RWPE2 (cell line): ENCODE measurements at regions not wholly inside any gene's neighbourhood (a gene's known extent, or its start where the extent isn't known, plus 50 kb on each side); places are given as distances from the start of the nearest gene placed in this dataset.

Experiments used
- ATAC-seq: fragments of 200-7000 bp; cut with Tn5 transposase; 3 replicates; pipeline ENCODE4 v1.9.1; 2021; ENCODE audit warnings: low read depth
- DNase-seq: peaks from one replicate; pipeline ENCODE4 v3.0.0-alpha.2; 2020; ENCODE audit warnings: low spot score
- H3K27ac ChIP-seq: fragments of 450-650 bp; 2 replicates; pipeline ENCODE4 v1.5.1; 2017; ENCODE audit warnings: mild to moderate bottlenecking; ENCODE audit not compliant: poor library complexity, severe bottlenecking
- H3K27me3 ChIP-seq: fragments of 250-450 bp; sonication (Bioruptor Pico); 2 replicates; pipeline ENCODE4 v1.5.1; 2021; ENCODE audit warnings: mild to moderate bottlenecking, moderate library complexity; ENCODE audit not compliant: insufficient read depth, poor library complexity, severe bottlenecking
- H3K36me3 ChIP-seq: fragments of 250-450 bp; sonication (Bioruptor Pico); 2 replicates; pipeline ENCODE4 v1.5.1; 2020; ENCODE audit warnings: low read depth, mild to moderate bottlenecking, moderate library complexity
- H3K4me1 ChIP-seq: fragments of 250-450 bp; sonication (Bioruptor Pico); 2 replicates; pipeline ENCODE4 v1.5.1; 2021; ENCODE audit warnings: mild to moderate bottlenecking, moderate library complexity; ENCODE audit not compliant: insufficient read depth, poor library complexity, severe bottlenecking
- H3K4me3 ChIP-seq: fragments of 250-450 bp; sonication (Bioruptor Pico); 2 replicates; pipeline ENCODE4 v1.5.1; 2021; ENCODE audit warnings: mild to moderate bottlenecking, moderate library complexity; ENCODE audit not compliant: severe bottlenecking
- H3K9me3 ChIP-seq: fragments of 250-450 bp; sonication (Bioruptor Pico); 2 replicates; pipeline ENCODE4 v1.5.1; 2021; ENCODE audit warnings: mild to moderate bottlenecking, moderate library complexity; ENCODE audit not compliant: severe bottlenecking
- CTCF ChIP-seq: fragments of 450-650 bp; IDR thresholded peaks from one replicate; pipeline ENCODE4 v1.5.1; 2017; ENCODE audit warnings: mild to moderate bottlenecking, moderate library complexity; ENCODE audit not compliant: poor library complexity, severe bottlenecking

GRCh38 chr17:79210638-79211037, 136.0 kb downstream of the ENGASE start:
- H3K36me3 ChIP-seq: no peaks in the 10 kb centered on the region
- DNase-seq (no peak), ATAC-seq (no peak)
- no peaks in the 10 kb centered on the region for H3K9me3 ChIP-seq
- no peak overlapping the region for H3K4me3 ChIP-seq
- no peak for TF ChIP-seq CTCF
- peaks cover 24% of the 10 kb centered on the region for H3K27me3 ChIP-seq
- no peaks in the 10 kb centered on the region for H3K4me1 ChIP-seq
- no peak overlapping the region for H3K27ac ChIP-seq

DNA sequence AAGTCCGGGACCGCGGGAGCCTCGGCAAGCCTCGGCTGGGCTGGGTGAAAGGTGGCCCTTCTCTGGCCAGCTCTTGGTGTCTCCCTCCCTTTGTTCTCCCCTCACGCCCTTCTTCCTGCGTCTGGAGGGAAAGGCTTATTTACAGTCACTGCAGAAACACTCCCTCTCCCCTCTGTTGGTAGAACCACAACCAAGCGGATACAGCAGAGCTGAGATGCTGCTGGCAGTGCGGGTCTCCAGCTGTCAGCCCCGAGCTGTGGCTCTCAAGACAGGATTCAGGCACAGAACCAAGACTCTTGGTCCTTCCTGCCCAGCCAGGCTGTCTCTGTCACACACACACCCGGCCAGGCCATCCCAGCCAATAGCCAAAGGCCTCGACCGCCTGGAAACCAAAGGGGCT, 133.3 kb downstream of the ENGASE start:
- no peaks in the 10 kb centered on the region for H3K9me3 ChIP-seq
- DNase-seq (no peak), ATAC-seq (no peak)
- H3K27me3 ChIP-seq: peaks cover 12% of the 10 kb centered on the region
- H3K4me3 ChIP-seq: no peak overlapping the region
- H3K36me3 ChIP-seq: no peaks in the 10 kb centered on the region
- no peak overlapping the region for H3K27ac ChIP-seq
- TF ChIP-seq CTCF: no peak
- H3K4me1 ChIP-seq: no peaks in the 10 kb centered on the region

DNA sequence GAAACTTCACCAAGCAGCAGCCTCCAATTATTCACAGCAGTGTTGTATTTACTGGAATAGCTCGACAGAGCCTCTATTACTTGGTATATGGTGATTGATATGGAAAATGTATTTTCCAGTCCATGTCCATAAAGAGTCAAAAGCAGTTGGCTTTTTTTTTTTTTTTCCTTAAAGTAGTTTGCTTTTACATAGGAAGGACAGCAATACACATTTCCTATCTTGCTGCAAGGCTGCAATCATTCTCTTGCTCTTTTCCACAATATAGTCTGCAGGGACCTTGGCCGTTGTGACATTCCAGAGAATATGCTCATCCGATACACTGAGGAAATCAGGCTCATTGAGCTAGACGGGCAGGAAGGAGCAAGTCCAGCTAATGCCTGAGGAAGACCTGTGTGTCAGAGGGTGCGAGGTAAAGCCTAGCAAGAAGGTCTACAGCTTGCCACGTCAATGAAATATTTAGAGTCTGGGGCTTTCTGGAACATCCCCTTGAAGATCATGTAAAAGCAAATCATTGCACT, 131.1 kb downstream of the ENGASE start:
- Histone ChIP-seq H3K36me3 (no peaks in the 10 kb centered on the region), H3K27me3 (peaks cover 12% of the 10 kb centered on the region), H3K4me3 (no peak overlapping the region), H3K9me3 (no peaks in the 10 kb centered on the region), H3K27ac (no peak overlapping the region), H3K4me1 (no peaks in the 10 kb centered on the region)
- TF ChIP-seq CTCF: no peak
- ATAC-seq (peak; percentile 44; the same call in 1 of the 3 replicates), DNase-seq (no peak)

GRCh38 chr17:79204261-79204660, 129.6 kb downstream of the ENGASE start:
- Histone ChIP-seq H3K9me3 (no peaks in the 10 kb centered on the region), H3K27ac (no peak overlapping the region), H3K4me1 (no peaks in the 10 kb centered on the region), H3K36me3 (no peaks in the 10 kb centered on the region), H3K27me3 (peaks cover 10% of the 10 kb centered on the region), H3K4me3 (no peak overlapping the region)
- DNase-seq: no peak
- no peak for ATAC-seq
- TF ChIP-seq CTCF: no peak

DNA sequence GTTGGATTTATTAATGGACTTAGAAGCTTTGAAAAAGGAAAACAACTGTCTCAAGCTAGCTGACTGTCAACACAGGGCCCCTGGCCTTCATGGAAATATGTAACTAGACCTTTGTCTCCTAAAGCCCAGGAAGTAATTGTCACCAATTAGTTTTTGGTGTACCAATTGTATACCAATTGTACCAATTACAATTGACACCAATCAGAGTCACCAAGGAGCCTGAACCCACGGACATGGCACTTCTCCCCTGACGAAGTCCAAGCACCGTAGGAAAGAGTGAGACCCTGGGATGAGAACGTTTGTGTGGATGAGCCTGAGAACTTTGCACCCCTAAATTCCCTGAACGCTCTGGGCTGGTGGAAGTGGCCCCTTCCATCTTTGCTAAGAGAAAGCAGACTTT, 129.0 kb downstream of the ENGASE start:
- Histone ChIP-seq H3K9me3 (no peaks in the 10 kb centered on the region), H3K27me3 (peaks cover 8% of the 10 kb centered on the region), H3K4me1 (no peaks in the 10 kb centered on the region), H3K4me3 (no peak overlapping the region), H3K36me3 (no peaks in the 10 kb centered on the region), H3K27ac (no peak overlapping the region)
- DNase-seq (no peak), ATAC-seq (no peak)
- TF ChIP-seq CTCF: no peak
